GM12892 (cell line): ENCODE measurements at regions not wholly inside any gene's neighbourhood (a gene's known extent, or its start where the extent isn't known, plus 50 kb on each side); places are given as distances from the start of the nearest gene placed in this dataset.

ENCODE experiments used
- POLR2A ChIP-seq: IDR thresholded peaks from 2 replicates; pipeline ENCODE4 v1.6.1; 2011; ENCODE audit warnings: low read depth, low read length, control low read depth
- POLR2AphosphoS5 ChIP-seq: IDR thresholded peaks from 2 replicates; pipeline ENCODE4 v1.6.1; 2011; ENCODE audit warnings: low read depth, low read length, control low read depth

GRCh38 chr15:47993051-47993450 lies 127.7 kb upstream of the SLC24A5 start:
- no peak for TF ChIP-seq POLR2AphosphoS5
- no peak for TF ChIP-seq POLR2A
